Activated naive CD4-positive, alpha-beta T cell treated with anti-CD3 and anti-CD28 coated beads for 36 hours (primary cell): ENCODE measurements at regions not wholly inside any gene's neighbourhood (a gene's known extent, or its start where the extent isn't known, plus 50 kb on each side); places are given as distances from the start of the nearest gene placed in this dataset.

ENCODE experiments used
- CTCF ChIA-PET: fragments of 350-600 bp; sonication (Branson Sonifier 250); formaldehyde crosslinking; loops from one replicate; lab custom pipeline; 2021; ENCODE audit warnings: antibody characterized with exemption; lab: Charles Lee
- DNase-seq: peaks from one replicate; pipeline ENCODE4 v3.0.0-alpha.2; 2020
- H3K27ac Mint-ChIP-seq: one replicate; pipeline ENCODE4 v1.8.0; 2021; ENCODE audit warnings: mild to moderate bottlenecking, mixed read lengths
- H3K27me3 Mint-ChIP-seq: one replicate; pipeline ENCODE4 v1.8.0; 2021; ENCODE audit warnings: low read depth, mixed read lengths
- H3K36me3 Mint-ChIP-seq: one replicate; pipeline ENCODE4 v1.8.0; 2021; ENCODE audit warnings: low read depth, mixed read lengths
- H3K4me1 Mint-ChIP-seq: one replicate; pipeline ENCODE4 v1.8.0; 2021; ENCODE audit warnings: low read depth, mixed read lengths
- H3K4me3 Mint-ChIP-seq: one replicate; pipeline ENCODE4 v1.8.0; 2021; ENCODE audit warnings: mild to moderate bottlenecking, moderate library complexity, mixed read lengths
- H3K9me3 Mint-ChIP-seq: one replicate; pipeline ENCODE4 v1.8.0; 2021; ENCODE audit warnings: mixed read lengths
- intact Hi-C: fragments of 100-400 bp; cut with micrococcal nuclease; formaldehyde crosslinking; loops from one replicate; pipeline ENCODE4 v1.15.1; 2023

GRCh38 chr5:37999593-37999992, 159.8 kb upstream of the GDNF start:
- Mint-ChIP-seq H3K4me1 (no peaks in the 10 kb centered on the region), H3K36me3 (no peaks in the 10 kb centered on the region), H3K9me3 (no peaks in the 10 kb centered on the region), H3K4me3 (no peak overlapping the region), H3K27ac (no peak overlapping the region), H3K27me3 (peaks cover 2% of the 10 kb centered on the region)
- intact Hi-C loops, result no loop called here
- no peak for DNase-seq
- CTCF ChIA-PET, result no interaction called here

GRCh38 chr5:37996918-37997317, 157.1 kb upstream of the GDNF start:
- Mint-ChIP-seq H3K27ac (no peak overlapping the region), H3K9me3 (no peaks in the 10 kb centered on the region), H3K27me3 (peaks cover 3% of the 10 kb centered on the region), H3K4me3 (no peak overlapping the region), H3K4me1 (no peaks in the 10 kb centered on the region), H3K36me3 (no peaks in the 10 kb centered on the region)
- intact Hi-C loops, result no loop called here
- DNase-seq, result no peak
- CTCF ChIA-PET, result no interaction called here

GRCh38 chr5:37994729-37995128, 154.9 kb upstream of the GDNF start:
- no peak for DNase-seq
- no peaks in the 10 kb centered on the region for H3K9me3 Mint-ChIP-seq
- CTCF ChIA-PET, result interaction anchor here (0.6 kb wide), 1 partner anchor 56 kb away, joined by 3 read pairs; no protein-coding TSS in a partner anchor
- intact Hi-C loops, result no loop called here
- H3K4me1 Mint-ChIP-seq, result no peaks in the 10 kb centered on the region
- H3K27ac Mint-ChIP-seq, result no peak overlapping the region
- peaks cover 3% of the 10 kb centered on the region for H3K27me3 Mint-ChIP-seq
- no peaks in the 10 kb centered on the region for H3K36me3 Mint-ChIP-seq
- H3K4me3 Mint-ChIP-seq, result no peak overlapping the region

- no peaks in the 10 kb centered on the region for H3K4me1 Mint-ChIP-seq
- no peak overlapping the region for H3K27ac Mint-ChIP-seq
- CTCF ChIA-PET, result no interaction called here
- H3K9me3 Mint-ChIP-seq, result no peaks in the 10 kb centered on the region
- H3K27me3 Mint-ChIP-seq, result peaks cover 3% of the 10 kb centered on the region
- intact Hi-C loops, result no loop called here
- H3K4me3 Mint-ChIP-seq, result no peak overlapping the region
- no peaks in the 10 kb centered on the region for H3K36me3 Mint-ChIP-seq
- no peak for DNase-seq
Measured at GRCh38 chr5:37991301-37992299, 151.8 kb upstream of the GDNF start.

GRCh38 chr5:37989884-37990283, 150.0 kb upstream of the GDNF start:
- no peaks in the 10 kb centered on the region for H3K36me3 Mint-ChIP-seq
- no peak overlapping the region for H3K4me3 Mint-ChIP-seq
- CTCF ChIA-PET, result no interaction called here
- no peaks in the 10 kb centered on the region for H3K4me1 Mint-ChIP-seq
- no peak for DNase-seq
- H3K27me3 Mint-ChIP-seq, result peaks cover 3% of the 10 kb centered on the region
- intact Hi-C loops, result no loop called here
- H3K9me3 Mint-ChIP-seq, result no peaks in the 10 kb centered on the region
- no peak overlapping the region for H3K27ac Mint-ChIP-seq

- CTCF ChIA-PET, result no interaction called here
- Mint-ChIP-seq H3K4me1 (no peaks in the 10 kb centered on the region), H3K27ac (no peak overlapping the region), H3K36me3 (no peaks in the 10 kb centered on the region), H3K27me3 (no peaks in the 10 kb centered on the region), H3K4me3 (no peak overlapping the region), H3K9me3 (no peaks in the 10 kb centered on the region)
- intact Hi-C loops, result no loop called here
- no peak for DNase-seq
Measured at GRCh38 chr5:37988454-37989046, 148.7 kb upstream of the GDNF start.

- CTCF ChIA-PET, result no interaction called here
- H3K27ac Mint-ChIP-seq, result no peak overlapping the region
- H3K27me3 Mint-ChIP-seq, result no peaks in the 10 kb centered on the region
- DNase-seq, result no peak
- H3K36me3 Mint-ChIP-seq, result no peaks in the 10 kb centered on the region
- H3K4me1 Mint-ChIP-seq, result no peaks in the 10 kb centered on the region
- intact Hi-C loops, result no loop called here
- peaks cover 4% of the 10 kb centered on the region for H3K9me3 Mint-ChIP-seq
- H3K4me3 Mint-ChIP-seq, result no peak overlapping the region
Measured at GRCh38 chr5:37984300-37984699, 144.5 kb upstream of the GDNF start.

GRCh38 chr5:37983463-37983862, 143.6 kb upstream of the GDNF start:
- H3K36me3 Mint-ChIP-seq, result no peaks in the 10 kb centered on the region
- intact Hi-C loops, result no loop called here

GRCh38 chr5:37979559-37979958, 139.7 kb upstream of the GDNF start:
- H3K9me3 Mint-ChIP-seq, result peaks cover 5% of the 10 kb centered on the region

More at GRCh38 chr5:37983463-37983862, 143.6 kb upstream of the GDNF start:
- no peak overlapping the region for H3K4me3 Mint-ChIP-seq
- CTCF ChIA-PET, result interaction anchor here (0.6 kb wide), 1 partner anchor 19 kb away, joined by 3 read pairs; no protein-coding TSS in a partner anchor
- H3K27ac Mint-ChIP-seq, result no peak overlapping the region
- no peak for DNase-seq
- no peaks in the 10 kb centered on the region for H3K4me1 Mint-ChIP-seq
- H3K9me3 Mint-ChIP-seq, result peaks cover 4% of the 10 kb centered on the region
- H3K27me3 Mint-ChIP-seq, result no peaks in the 10 kb centered on the region

GRCh38 chr5:37975531-37975930, 135.7 kb upstream of the GDNF start:
- DNase-seq, result no peak
- H3K27me3 Mint-ChIP-seq, result no peaks in the 10 kb centered on the region
- CTCF ChIA-PET, result no interaction called here
- no peaks in the 10 kb centered on the region for H3K4me1 Mint-ChIP-seq
- H3K36me3 Mint-ChIP-seq, result no peaks in the 10 kb centered on the region
- no peak overlapping the region for H3K27ac Mint-ChIP-seq
- H3K4me3 Mint-ChIP-seq, result no peak overlapping the region
- H3K9me3 Mint-ChIP-seq, result peaks cover 3% of the 10 kb centered on the region
- intact Hi-C loops, result no loop called here

More at GRCh38 chr5:37979559-37979958, 139.7 kb upstream of the GDNF start:
- DNase-seq, result no peak
- H3K4me1 Mint-ChIP-seq, result no peaks in the 10 kb centered on the region
- H3K36me3 Mint-ChIP-seq, result no peaks in the 10 kb centered on the region
- H3K27ac Mint-ChIP-seq, result no peak overlapping the region
- no peaks in the 10 kb centered on the region for H3K27me3 Mint-ChIP-seq
- CTCF ChIA-PET, result no interaction called here
- H3K4me3 Mint-ChIP-seq, result no peak overlapping the region
- intact Hi-C loops, result no loop called here

- Mint-ChIP-seq H3K9me3 (no peaks in the 10 kb centered on the region), H3K36me3 (no peaks in the 10 kb centered on the region), H3K4me3 (no peak overlapping the region), H3K4me1 (no peaks in the 10 kb centered on the region), H3K27ac (no peak overlapping the region), H3K27me3 (no peaks in the 10 kb centered on the region)
- no peak for DNase-seq
- intact Hi-C loops, result no loop called here
- CTCF ChIA-PET, result no interaction called here
Measured at GRCh38 chr5:37971483-37972024, 131.7 kb upstream of the GDNF start.

GRCh38 chr5:37966871-37967270, 127.0 kb upstream of the GDNF start:
- no peak overlapping the region for H3K27ac Mint-ChIP-seq
- no peak overlapping the region for H3K4me3 Mint-ChIP-seq
- DNase-seq, result no peak
- H3K27me3 Mint-ChIP-seq, result no peaks in the 10 kb centered on the region
- intact Hi-C loops, result no loop called here
- H3K36me3 Mint-ChIP-seq, result no peaks in the 10 kb centered on the region
- no peaks in the 10 kb centered on the region for H3K4me1 Mint-ChIP-seq
- CTCF ChIA-PET, result no interaction called here
- no peaks in the 10 kb centered on the region for H3K9me3 Mint-ChIP-seq
